GM10847 (cell line): ENCODE measurements at regions not wholly inside any gene's neighbourhood (a gene's known extent, or its start where the extent isn't known, plus 50 kb on each side); places are given as distances from the start of the nearest gene placed in this dataset.

Source experiments
- POLR2A ChIP-seq: IDR thresholded peaks from 2 replicates; pipeline ENCODE4 v1.6.1; 2011; ENCODE audit not compliant: insufficient read length; ENCODE audit errors: extremely low read depth

DNA sequence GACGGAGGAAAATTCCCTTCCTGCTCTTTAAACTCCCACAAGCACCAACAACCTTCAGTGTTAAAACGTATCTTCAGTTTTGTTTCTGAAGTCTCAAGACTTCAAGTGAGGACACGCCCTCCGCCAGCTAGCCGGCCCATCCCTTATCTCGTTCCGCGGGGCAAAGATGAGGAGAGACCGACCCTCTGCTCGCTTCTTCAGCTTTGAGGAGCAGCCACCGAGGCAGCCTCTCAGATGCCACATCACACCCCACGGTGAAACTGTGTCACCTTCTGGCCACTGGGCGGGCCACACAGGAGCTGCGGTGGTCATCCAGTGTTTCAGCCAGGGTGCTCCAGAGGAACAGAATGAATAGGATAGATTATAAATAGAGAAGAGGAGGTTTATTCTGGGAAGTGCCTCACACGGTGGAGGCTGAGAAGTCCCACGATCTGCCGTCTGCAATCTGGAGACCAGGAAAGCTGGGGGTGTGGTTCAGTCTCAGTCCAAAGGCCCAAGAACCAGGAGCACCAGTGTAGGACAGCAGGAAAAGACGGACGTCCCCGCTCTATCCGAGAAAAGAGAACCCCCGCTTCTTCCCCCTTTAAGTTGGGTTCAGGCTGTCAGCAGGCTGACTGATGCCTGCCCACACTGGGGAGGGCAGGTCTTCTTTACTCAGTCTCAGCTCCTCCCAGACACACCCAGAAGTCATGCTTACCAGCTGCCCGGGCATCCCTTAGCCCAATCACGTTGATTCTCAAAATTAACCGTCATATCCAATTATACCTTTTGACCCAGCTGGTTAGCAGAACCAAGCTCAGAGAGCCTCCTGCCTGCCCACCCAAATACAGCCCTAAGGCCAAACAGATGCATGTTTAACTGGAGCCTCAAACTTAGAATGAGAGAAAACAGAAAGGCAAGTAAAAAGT, 399.7 kb upstream of the ID2 start:
- TF ChIP-seq POLR2A: no peak

DNA sequence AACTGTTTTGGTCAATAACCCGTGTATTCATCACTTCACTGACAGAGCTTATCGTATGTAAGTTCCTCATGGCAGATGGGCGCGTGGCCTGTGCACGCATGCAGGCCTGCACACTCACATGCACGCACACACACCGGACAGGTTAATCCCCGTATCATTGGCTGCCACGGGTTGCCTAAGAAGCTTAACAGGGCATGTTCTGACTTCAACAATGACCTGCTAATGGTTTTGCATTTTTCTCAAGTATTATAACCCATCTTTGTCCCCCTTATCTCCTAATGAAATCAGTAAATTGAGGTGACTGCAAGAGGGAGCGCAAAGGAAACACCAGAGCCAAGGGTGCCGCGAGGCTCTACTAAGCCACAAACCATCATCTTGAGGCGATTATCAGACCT, 399.0 kb upstream of the ID2 start:
- TF ChIP-seq POLR2A: no peak

DNA sequence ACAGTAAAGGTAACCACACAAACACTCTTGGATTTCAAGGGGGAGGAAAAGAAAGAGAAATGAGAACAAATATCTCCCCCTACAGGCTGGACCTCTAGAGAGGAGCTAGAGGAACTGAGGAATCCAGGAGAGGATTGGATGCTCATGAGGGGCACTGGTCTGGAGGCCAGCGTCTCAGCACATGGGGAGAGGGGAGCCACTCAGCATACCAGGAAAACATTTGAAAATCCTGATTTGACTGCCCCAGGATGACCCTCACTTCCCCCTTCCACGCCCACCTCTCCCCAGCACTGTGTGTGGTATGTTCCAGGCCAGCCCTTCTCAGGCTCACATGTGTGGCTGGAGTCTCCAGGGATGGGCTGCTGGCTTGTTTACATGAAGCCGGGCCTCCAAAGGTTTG, 396.8 kb upstream of the ID2 start:
- TF ChIP-seq POLR2A: no peak

DNA sequence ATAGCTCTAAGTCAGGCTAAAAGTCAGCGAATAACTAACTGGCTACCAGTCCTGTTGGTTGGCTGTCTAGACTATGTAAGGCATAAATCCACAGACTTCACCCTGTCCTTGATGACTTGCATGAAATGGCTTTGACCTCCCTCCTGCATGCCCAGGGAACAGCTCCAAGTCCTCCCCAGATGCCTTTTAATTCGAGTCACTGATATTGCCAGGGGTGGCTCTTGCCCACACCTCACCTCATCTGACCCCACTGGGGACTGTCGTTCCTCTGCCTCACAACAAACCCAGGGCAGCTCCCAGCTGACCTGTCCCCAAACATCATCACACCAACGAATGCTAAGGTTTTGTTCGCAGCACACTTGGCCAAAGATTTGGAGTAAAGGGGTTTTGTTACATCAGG, 396.0 kb upstream of the ID2 start:
- no peak for TF ChIP-seq POLR2A

DNA sequence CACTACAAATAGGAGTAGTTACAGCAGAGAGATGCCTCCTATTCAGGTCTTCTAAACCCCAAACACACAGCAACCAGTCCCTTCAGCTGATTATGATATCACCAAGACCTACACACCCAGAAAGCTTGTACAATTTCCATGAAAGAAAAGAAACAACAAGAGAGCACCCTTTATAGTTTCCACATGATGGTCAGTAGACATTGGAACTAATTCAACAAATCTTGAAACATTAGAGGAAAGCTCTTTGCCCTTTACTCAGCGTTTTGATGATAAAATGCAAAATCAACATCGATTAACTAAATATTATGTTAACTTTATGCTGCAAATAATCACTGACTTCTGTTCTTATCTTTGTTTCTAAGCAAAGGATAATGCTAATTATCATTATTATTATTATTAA, 393.6 kb upstream of the ID2 start:
- no peak for TF ChIP-seq POLR2A

DNA sequence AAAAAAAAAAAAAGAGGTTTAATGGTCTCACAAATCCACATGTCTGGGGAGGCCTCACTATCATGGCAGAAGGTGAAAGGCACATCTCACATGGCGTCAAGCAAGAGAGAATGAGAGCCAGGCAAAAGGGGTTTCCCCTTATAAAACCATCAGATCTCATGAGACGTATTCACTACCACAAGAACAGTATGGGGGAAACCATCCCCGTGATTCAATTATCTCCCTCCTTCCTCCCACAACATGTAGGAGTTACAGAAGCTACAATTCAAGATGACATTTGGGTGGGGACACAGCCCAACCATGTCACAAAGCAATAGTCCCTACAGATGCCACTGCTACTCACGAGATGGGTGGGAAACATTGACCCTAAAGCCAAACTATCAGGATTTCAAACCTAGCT, 392.7 kb upstream of the ID2 start:
- no peak for TF ChIP-seq POLR2A

DNA sequence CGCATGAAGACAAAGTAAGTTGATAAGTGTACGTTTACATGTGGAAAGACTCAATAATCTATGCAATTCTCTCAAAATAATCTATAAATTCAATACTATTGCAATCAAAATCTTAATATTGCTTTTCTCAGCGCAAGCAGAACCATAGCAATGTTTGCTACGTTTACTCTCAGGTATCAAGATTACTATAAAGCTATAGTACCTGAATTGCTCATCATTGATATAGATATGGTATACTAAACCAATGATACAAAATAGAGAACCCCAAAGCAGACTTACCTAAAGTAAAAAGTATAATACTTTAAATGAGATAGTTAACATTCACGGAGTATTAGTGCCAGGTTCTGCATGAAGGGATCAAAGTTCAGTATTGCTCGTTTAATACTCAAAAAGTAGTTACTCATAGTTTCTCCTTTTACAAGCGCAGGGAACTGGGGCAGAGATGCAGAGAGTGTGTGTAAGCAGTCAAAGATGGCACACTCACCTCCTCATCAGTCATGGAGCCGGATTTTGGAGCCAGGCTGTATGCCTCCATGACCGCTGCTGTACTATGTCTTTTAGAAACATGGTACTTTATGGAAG, 391.0 kb upstream of the ID2 start:
- no peak for TF ChIP-seq POLR2A

DNA sequence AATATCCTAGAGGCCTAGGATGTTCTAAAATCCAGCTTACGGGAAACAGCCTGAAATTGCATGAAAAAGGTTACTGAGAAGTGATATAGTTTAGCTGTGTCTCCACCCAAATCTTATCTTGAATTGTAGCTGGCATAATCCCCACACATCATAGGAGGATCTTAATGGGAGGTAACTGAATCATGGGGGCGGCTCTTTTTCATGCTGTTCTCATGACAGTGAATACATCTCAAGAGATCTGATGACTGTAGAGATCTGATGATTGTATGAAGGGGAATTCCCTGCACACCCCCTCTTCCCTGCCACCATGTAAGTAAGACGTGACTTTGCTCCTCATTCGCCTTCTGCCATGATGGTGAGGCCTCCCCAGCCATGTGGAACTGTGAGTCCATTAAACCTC, 385.6 kb upstream of the ID2 start:
- TF ChIP-seq POLR2A: no peak

DNA sequence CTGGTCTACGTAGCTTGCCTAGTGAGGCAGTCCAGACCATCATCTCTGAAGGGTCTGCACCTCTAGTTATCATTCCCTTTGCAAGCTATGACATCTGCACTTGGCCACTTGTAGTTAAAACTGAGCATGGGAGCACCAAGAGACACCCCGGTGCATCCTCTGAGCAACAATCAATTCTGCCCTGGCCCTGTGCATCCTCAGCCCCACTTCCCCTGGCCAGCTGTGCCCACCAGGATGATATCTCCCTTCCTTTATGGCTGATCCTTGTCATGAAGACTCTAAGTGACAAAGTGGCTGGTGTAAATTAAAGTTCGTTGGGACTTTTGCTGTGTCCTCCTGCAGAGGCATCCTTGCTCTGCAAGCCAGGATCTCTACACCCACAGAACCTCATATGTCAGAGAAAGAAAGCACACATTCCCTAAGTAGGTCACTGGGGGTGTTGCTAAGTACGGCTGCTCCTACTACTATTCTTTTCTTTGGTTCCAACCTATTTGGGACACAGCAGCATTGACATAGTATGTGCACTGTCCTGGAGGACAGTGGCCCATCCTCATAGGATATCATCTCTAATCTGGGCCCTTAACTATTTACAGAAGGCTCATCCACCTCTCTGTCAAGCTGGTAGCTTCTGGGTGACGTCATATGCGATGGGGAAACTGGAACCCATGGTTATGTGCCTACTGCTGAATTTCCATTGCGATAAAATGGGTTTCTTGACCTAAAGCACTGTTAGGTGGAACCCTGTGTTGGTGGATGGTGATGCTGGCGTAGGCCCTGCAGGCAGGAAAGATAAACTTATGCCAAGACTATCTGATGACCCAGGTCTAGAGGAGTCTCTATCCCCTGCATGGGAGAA, 384.3 kb upstream of the ID2 start:
- TF ChIP-seq POLR2A: no peak

DNA sequence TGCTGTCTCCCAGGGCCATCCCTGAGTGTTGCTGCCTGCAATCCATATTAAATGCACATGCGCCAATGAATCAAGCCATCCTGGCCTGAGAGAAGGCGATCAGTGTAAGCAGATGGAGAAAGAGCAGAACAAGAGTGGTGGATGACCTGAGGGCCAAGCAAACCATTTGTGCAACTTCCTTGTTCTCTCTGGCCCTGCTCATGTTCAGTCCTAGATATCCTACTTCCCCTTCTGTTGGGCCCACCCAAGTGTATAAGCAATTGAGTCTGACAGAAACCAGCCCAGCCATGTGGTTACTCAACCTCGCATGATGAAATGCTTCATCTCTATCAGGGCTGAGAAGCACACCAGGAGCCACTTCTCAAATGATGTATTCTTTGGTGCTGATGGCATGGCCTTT, 383.1 kb upstream of the ID2 start:
- TF ChIP-seq POLR2A: no peak

DNA sequence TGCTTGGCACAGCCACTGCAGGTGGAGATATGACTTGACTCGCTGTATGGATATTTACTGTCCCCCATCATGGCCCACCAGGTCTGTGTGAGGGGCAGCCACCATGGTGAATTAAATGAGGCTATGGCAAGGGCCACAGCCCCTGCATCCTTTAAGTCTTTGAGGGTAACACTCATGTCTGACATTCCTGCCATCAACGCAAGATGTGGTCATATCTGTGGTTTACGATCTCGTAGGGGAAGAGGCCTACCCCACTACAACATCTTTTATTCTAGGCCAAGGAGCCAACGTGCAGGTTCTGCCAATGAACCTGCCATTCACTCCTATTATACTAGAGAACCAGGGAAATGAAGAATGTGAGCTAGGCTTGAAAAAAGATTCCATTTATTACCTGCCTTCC, 381.6 kb upstream of the ID2 start:
- no peak for TF ChIP-seq POLR2A

DNA sequence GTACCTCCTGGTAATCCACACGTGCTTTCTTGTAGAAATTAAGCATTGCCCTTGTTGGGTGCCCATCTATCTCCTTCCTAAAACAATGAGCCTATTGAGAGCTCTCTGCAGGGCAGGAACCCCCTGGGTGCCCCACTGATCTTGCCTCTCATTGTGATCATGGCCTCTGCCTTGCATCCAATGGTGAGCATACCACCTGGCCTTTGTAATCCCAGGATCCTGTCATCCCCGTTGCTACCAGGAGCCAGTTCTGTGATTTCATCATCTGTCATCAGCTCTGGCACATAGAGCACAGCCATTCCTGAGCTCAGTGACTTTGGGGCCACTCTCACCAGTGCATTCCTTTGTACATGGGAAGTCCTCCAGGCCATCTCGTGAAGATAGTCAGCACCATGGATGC, 381.0 kb upstream of the ID2 start:
- no peak for TF ChIP-seq POLR2A

DNA sequence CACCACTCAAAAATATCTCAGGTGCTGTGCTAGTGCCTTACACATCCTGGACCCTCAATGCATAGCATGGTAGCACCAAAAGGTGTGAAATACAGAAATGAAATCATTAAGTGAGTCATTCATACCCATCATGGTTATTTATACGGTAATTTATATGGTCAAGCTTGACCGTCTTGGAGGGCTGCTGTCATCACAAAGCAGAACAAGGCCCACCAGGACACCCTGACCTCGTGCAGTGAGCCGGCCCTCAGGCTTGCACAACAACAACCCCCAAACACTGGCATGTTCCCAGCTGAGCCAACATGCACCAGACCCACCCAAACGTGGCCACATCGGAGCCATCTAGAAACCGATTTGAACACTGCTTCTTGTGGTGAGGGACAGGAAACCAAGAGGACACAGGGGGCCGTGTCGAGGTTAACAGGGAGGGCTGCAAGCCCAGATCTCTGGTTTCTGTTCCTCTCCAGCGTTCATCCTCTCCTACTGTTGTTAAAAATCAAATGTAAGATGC, 378.5 kb upstream of the ID2 start:
- no peak for TF ChIP-seq POLR2A

DNA sequence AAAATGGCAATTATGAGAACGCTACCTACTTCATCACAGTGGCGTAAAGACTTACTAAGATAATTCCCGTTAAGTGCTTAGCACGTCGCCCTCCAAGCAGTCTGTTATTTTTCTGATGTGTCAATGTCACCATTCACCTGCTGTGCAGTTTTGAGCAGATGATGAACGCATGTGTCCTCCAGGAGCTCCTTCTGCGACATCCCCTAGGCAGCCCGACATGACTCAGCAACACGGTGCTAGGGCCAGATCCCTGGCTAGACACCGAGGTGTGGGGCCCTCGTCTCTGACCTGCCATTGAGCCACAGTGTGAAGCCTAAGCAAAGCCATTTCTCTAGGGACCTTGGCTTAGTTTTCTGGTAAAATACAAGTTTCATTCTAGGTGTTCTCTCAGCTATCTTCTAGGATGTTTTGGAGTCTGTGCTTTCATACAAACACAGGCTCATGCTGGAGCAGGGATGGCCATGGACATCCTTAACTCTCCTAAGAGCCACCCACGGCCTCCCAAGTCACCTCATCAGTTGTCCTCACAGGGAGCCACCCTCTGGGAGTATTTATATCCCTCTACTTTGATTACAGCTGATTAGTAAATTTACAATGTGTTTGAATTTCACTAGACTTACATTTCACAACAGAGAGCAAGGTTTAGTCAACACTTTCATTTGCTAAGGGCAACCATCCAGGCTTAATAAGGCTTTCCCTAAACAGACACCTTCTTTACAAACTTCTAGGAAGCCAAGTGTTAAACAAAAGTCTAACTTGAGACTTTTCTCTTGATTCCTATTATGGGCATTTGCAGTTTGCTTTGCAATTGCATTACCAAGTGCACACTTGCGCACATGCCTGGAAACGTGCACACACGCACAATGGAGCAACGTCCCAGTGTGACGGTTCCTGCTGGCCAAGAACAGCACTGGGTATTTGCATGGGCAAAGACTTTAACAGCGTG, 376.8 kb upstream of the ID2 start:
- no peak for TF ChIP-seq POLR2A
